Calu3 (cell line): ENCODE measurements at regions not wholly inside any gene's neighbourhood (a gene's known extent, or its start where the extent isn't known, plus 50 kb on each side); places are given as distances from the start of the nearest gene placed in this dataset.

ENCODE experiments used
- BruUV-seq: library from RNA; stranded (reverse); fragments of 400-500 nt; replicated peaks from 2 replicates; lab custom pipeline; 2021; lab: Mats Ljungman, UMichigan
- CTCF ChIA-PET: fragments of 300-600 bp; sonication (Branson Sonifier 250); formaldehyde crosslinking; loops from one replicate; lab custom pipeline; 2022; ENCODE audit warnings: antibody characterized with exemption; lab: Charles Lee
- DNase-seq: peaks from one replicate; pipeline ENCODE4 v3.0.0; 2022
- H3K27ac Mint-ChIP-seq: one replicate; pipeline ENCODE4 v1.8.0; 2022; ENCODE audit warnings: mixed read lengths; ENCODE audit not compliant: unreplicated experiment
- H3K27me3 Mint-ChIP-seq: one replicate; pipeline ENCODE4 v1.8.0; 2022; ENCODE audit warnings: mixed read lengths; ENCODE audit not compliant: unreplicated experiment
- H3K36me3 Mint-ChIP-seq: one replicate; pipeline ENCODE4 v1.8.0; 2022; ENCODE audit warnings: mild to moderate bottlenecking, moderate library complexity, mixed read lengths; ENCODE audit not compliant: insufficient read depth, unreplicated experiment
- H3K4me1 Mint-ChIP-seq: one replicate; pipeline ENCODE4 v1.8.0; 2022; ENCODE audit warnings: mild to moderate bottlenecking, low read depth, mixed read lengths; ENCODE audit not compliant: unreplicated experiment
- H3K4me3 Mint-ChIP-seq: one replicate; pipeline ENCODE4 v1.8.0; 2022; ENCODE audit warnings: mild to moderate bottlenecking, low read depth, moderate library complexity, mixed read lengths; ENCODE audit not compliant: unreplicated experiment
- H3K9me3 Mint-ChIP-seq: one replicate; pipeline ENCODE4 v1.8.0; 2022; ENCODE audit warnings: low read depth, mixed read lengths; ENCODE audit not compliant: unreplicated experiment
- CTCF ChIP-seq: fragments of 200-600 bp; IDR thresholded peaks from one replicate; pipeline ENCODE4 v1.8.0; 2022; ENCODE audit warnings: antibody characterized with exemption; ENCODE audit not compliant: unreplicated experiment
- intact Hi-C: fragments of 100-400 bp; cut with micrococcal nuclease; formaldehyde crosslinking; loops from one replicate; pipeline ENCODE4 v1.10.0; 2022; ENCODE audit not compliant: unreplicated experiment

GRCh38 chr11:116077092-116077491 lies 572.9 kb upstream of the CADM1 start:
- Mint-ChIP-seq H3K27ac (no peak overlapping the region), H3K4me1 (no peaks in the 10 kb centered on the region), H3K9me3 (peaks cover 25% of the 10 kb centered on the region), H3K4me3 (no peak overlapping the region), H3K27me3 (no peaks in the 10 kb centered on the region), H3K36me3 (no peaks in the 10 kb centered on the region)
- CTCF ChIA-PET = no interaction called here
- BruUV-seq = no TSS peak
- no peak for TF ChIP-seq CTCF
- no peak for DNase-seq
- intact Hi-C loops = no loop called here

DNA sequence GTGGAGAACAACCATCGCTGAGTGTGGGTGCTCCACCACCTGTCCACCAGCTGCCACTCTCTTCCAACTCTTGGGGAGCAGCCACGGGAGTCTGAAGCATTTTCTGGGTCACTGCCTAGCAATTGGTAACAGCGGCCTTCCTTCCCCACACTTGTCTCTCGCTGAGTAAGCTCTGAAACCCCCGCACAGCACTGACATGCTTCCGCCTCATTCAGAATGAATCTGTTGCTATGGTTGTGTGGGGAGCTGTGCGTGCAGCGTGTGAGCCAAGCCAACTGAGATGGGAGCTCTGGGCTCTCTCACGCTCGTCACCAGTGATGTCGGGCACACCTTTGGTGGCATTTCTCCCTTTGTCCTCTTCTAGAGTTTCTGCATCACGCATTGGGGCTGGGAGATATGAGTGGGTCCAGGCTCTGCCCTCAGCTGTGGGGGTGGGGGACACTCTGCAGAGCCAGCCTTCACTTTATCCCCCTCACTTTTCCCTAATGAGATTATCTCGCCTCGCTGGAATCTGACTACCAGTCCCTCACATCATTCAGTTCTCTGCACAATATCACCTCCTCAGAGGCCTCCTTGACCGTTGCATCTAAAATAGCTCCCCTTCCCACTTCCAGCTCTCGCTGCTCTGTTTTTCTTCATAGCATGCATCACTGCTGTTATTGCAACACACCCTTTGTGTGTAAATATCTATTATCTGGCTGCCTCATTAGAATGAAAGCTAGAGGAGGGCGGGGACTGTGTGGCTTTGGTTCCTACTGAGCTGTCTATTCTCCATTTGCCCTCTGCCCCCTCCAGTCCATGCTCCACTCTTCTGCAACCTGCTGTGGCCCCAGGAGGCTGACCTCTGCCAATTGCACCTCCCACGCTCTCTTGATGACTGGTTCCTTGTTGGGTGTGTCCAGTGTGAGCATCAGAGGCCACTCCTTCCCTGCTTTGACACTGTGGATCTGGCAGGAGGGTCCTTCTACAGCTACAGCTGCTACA lies 569.9 kb upstream of the CADM1 start:
- no TSS peak for BruUV-seq
- no peaks in the 10 kb centered on the region for H3K4me1 Mint-ChIP-seq
- H3K27me3 Mint-ChIP-seq = no peaks in the 10 kb centered on the region
- peaks cover 16% of the 10 kb centered on the region for H3K9me3 Mint-ChIP-seq
- TF ChIP-seq CTCF = no peak
- H3K4me3 Mint-ChIP-seq = no peak overlapping the region
- intact Hi-C loops = no loop called here
- H3K36me3 Mint-ChIP-seq = no peaks in the 10 kb centered on the region
- DNase-seq = no peak
- CTCF ChIA-PET = no interaction called here
- no peak overlapping the region for H3K27ac Mint-ChIP-seq

- TF ChIP-seq CTCF = no peak
- H3K9me3 Mint-ChIP-seq = peaks cover 16% of the 10 kb centered on the region
- no TSS peak for BruUV-seq
Measured at GRCh38 chr11:116072601-116073410, 568.6 kb upstream of the CADM1 start.

GRCh38 chr11:116072133-116072532 lies 567.9 kb upstream of the CADM1 start:
- Mint-ChIP-seq H3K9me3 (peaks cover 14% of the 10 kb centered on the region), H3K27ac (no peak overlapping the region), H3K27me3 (no peaks in the 10 kb centered on the region), H3K4me3 (no peak overlapping the region), H3K36me3 (no peaks in the 10 kb centered on the region), H3K4me1 (no peaks in the 10 kb centered on the region)
- no peak for TF ChIP-seq CTCF
- BruUV-seq = no TSS peak
- intact Hi-C loops = no loop called here
- CTCF ChIA-PET = interaction anchor here (0.8 kb wide), 1 partner anchor 494 kb away, joined by 3 read pairs; no protein-coding TSS in a partner anchor
- DNase-seq = no peak

More at GRCh38 chr11:116072601-116073410, 568.6 kb upstream of the CADM1 start:
- H3K4me1 Mint-ChIP-seq = no peaks in the 10 kb centered on the region
- CTCF ChIA-PET = interaction anchor here (0.8 kb wide), 1 partner anchor 494 kb away, joined by 3 read pairs; no protein-coding TSS in a partner anchor
- H3K36me3 Mint-ChIP-seq = no peaks in the 10 kb centered on the region
- intact Hi-C loops = no loop called here
- no peak overlapping the region for H3K4me3 Mint-ChIP-seq
- H3K27me3 Mint-ChIP-seq = no peaks in the 10 kb centered on the region
- H3K27ac Mint-ChIP-seq = no peak overlapping the region
- DNase-seq = no peak
